ENCODE measurements at regions not wholly inside any gene's neighbourhood (a gene's known extent, or its start where the extent isn't known, plus 50 kb on each side); places are given as distances from the start of the nearest gene placed in this dataset.

DNA sequence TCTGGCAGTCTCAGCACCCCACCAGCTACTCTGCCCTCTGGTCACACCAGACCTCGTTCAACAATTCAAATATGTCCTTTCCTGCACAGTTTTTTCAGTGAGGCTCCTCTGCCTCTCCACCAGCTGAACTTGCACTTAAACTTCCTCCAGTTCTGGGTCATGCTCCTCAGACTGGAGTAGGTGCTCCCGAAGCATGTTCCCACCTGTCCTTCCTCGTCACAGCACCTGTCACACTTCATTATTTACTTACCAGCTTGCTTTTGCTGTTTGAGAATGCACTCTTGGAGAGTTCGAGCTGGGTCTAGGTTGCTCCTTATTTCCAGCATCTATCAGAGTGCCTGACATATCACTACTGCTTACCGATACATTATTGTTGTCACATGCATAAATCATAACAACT is 144.8 kb upstream of the TTC29 start:
- no peaks in the 10 kb centered on the region for H3K27me3 ChIP-seq (ENCODE audit: low read length)
- H3K9me2 ChIP-seq (replicated peaks; ENCODE audit: insufficient read depth, low read length): no peaks in the 10 kb centered on the region
- no peak overlapping the region for H3K9ac ChIP-seq (ENCODE audit: low read length)
- H3F3A ChIP-seq (ENCODE audit: insufficient read depth): no peaks in the 10 kb centered on the region
- no peaks in the 10 kb centered on the region for H4K20me1 ChIP-seq (ENCODE audit: low read depth, low read length)
- no peaks in the 10 kb centered on the region for H3K79me2 ChIP-seq (ENCODE audit: insufficient read depth, low read length)
- no peaks in the 10 kb centered on the region for H3K9me3 ChIP-seq (ENCODE audit: insufficient read depth, low read length)
- no peaks in the 10 kb centered on the region for H3K36me3 ChIP-seq (ENCODE audit: low read length)
- no peak overlapping the region for H2AFZ ChIP-seq (ENCODE audit: low read depth, low read length, severe bottlenecking)
- TF ChIP-seq, protein P1, sequence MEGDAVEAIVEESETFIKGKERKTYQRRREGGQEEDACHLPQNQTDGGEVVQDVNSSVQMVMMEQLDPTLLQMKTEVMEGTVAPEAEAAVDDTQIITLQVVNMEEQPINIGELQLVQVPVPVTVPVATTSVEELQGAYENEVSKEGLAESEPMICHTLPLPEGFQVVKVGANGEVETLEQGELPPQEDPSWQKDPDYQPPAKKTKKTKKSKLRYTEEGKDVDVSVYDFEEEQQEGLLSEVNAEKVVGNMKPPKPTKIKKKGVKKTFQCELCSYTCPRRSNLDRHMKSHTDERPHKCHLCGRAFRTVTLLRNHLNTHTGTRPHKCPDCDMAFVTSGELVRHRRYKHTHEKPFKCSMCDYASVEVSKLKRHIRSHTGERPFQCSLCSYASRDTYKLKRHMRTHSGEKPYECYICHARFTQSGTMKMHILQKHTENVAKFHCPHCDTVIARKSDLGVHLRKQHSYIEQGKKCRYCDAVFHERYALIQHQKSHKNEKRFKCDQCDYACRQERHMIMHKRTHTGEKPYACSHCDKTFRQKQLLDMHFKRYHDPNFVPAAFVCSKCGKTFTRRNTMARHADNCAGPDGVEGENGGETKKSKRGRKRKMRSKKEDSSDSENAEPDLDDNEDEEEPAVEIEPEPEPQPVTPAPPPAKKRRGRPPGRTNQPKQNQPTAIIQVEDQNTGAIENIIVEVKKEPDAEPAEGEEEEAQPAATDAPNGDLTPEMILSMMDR (IDR thresholded peaks at IDR 0.05; ENCODE audit: insufficient read depth, low read length, poor library complexity, severe bottlenecking): no peak
- no peak for TF ChIP-seq EZH2phosphoT487 (conservative IDR thresholded peaks at IDR 0.05; ENCODE audit: low read length)
- no peak overlapping the region for H3K4me3 ChIP-seq (ENCODE audit: insufficient read depth, low read length, poor library complexity, severe bottlenecking)
- no peak overlapping the region for H3K27ac ChIP-seq (ENCODE audit: low read depth, low read length)
- no peak overlapping the region for H3K4me2 ChIP-seq (ENCODE audit: low read depth, low read length, poor library complexity, severe bottlenecking)

DNA sequence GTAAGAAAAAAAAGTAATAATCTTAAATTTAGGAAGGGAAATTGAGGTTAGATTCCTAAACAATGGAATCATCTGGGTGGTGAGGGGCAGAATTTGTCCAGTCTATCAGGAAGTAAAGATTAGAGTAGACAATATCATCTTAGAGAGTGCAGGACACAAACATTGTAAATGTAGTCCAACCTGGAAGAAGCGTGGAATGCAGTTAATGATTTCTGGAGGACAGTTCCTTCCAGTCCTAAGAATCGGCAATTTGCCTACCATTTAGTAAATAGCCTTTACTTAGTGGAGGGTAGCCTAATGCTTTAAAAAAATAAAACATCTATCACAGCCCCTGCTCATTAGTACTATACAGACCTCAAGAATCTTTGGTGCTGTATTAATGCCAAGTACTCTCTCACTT is 147.5 kb upstream of the TTC29 start:
- Histone ChIP-seq H3K9me2 (replicated peaks; ENCODE audit: insufficient read depth, low read length) (no peaks in the 10 kb centered on the region), H3K4me2 (ENCODE audit: low read depth, low read length, poor library complexity, severe bottlenecking) (no peak overlapping the region), H3F3A (ENCODE audit: insufficient read depth) (0 out of 2 replicates have a peak, but pooled peaks cover 4% of the 10 kb centered on the region), H3K36me3 (ENCODE audit: low read length) (no peaks in the 10 kb centered on the region), H3K4me3 (ENCODE audit: insufficient read depth, low read length, poor library complexity, severe bottlenecking) (no peak overlapping the region), H3K9ac (ENCODE audit: low read length) (no peak overlapping the region), H2AFZ (ENCODE audit: low read depth, low read length, severe bottlenecking) (no peak overlapping the region), H3K27ac (ENCODE audit: low read depth, low read length) (no peak overlapping the region), H4K20me1 (ENCODE audit: low read depth, low read length) (no peaks in the 10 kb centered on the region), H3K27me3 (ENCODE audit: low read length) (no peaks in the 10 kb centered on the region), H3K9me3 (ENCODE audit: insufficient read depth, low read length) (no peaks in the 10 kb centered on the region), H3K79me2 (ENCODE audit: insufficient read depth, low read length) (no peaks in the 10 kb centered on the region)
- TF ChIP-seq, protein P1 (IDR thresholded peaks at IDR 0.05; ENCODE audit: insufficient read depth, low read length, poor library complexity, severe bottlenecking): no peak
- no peak for TF ChIP-seq EZH2phosphoT487 (conservative IDR thresholded peaks at IDR 0.05; ENCODE audit: low read length)

DNA sequence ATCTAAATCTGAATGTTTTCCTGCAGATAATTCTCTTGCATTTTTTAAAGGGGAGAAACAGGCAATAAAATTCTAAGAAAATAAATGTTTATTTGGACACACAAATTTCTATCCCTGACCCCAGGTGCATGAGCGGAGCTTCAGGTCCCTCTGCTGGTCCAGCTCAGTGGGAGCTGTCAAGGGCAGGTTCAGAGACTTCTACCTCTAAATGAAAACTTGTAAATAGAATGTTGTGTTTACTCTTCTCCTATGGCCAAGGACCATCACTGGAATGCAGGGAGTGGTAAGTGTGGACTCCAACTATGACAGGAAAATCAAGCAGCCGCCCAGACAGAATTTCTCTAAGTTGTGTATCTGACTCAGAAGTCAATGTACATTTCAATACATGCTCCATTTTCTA is 148.6 kb upstream of the TTC29 start:
- no peak overlapping the region for H3K9ac ChIP-seq (ENCODE audit: low read length)
- no peak overlapping the region for H3K4me2 ChIP-seq (ENCODE audit: low read depth, low read length, poor library complexity, severe bottlenecking)

More for the DNA sequence above, 148.6 kb upstream of the TTC29 start:
- no peaks in the 10 kb centered on the region for H4K20me1 ChIP-seq (ENCODE audit: low read depth, low read length)
- H3K36me3 ChIP-seq (ENCODE audit: low read length): no peaks in the 10 kb centered on the region
- no peak overlapping the region for H3K27ac ChIP-seq (ENCODE audit: low read depth, low read length)
- H3K4me3 ChIP-seq (ENCODE audit: insufficient read depth, low read length, poor library complexity, severe bottlenecking): no peak overlapping the region
- H3F3A ChIP-seq (ENCODE audit: insufficient read depth): 0 out of 2 replicates have a peak, but pooled peaks cover 4% of the 10 kb centered on the region
- H3K9me3 ChIP-seq (ENCODE audit: insufficient read depth, low read length): no peaks in the 10 kb centered on the region
- H3K27me3 ChIP-seq (ENCODE audit: low read length): no peaks in the 10 kb centered on the region
- H2AFZ ChIP-seq (ENCODE audit: low read depth, low read length, severe bottlenecking): no peak overlapping the region
- no peaks in the 10 kb centered on the region for H3K79me2 ChIP-seq (ENCODE audit: insufficient read depth, low read length)
- TF ChIP-seq, protein P1 (IDR thresholded peaks at IDR 0.05; ENCODE audit: insufficient read depth, low read length, poor library complexity, severe bottlenecking): no peak
- no peak for TF ChIP-seq EZH2phosphoT487 (conservative IDR thresholded peaks at IDR 0.05; ENCODE audit: low read length)
- no peaks in the 10 kb centered on the region for H3K9me2 ChIP-seq (replicated peaks; ENCODE audit: insufficient read depth, low read length)

All from SU-DHL-6 (cell line).